ENCODE measurements at regions not wholly inside any gene's neighbourhood (a gene's known extent, or its start where the extent isn't known, plus 50 kb on each side); places are given as distances from the start of the nearest gene placed in this dataset.

GRCh38 chr14:85273099-85273677, 256.8 kb upstream of the FLRT2 start:
- DNase-seq (no peak), ATAC-seq (ENCODE audit: insufficient read depth, low read depth) (no peak)
- TF ChIP-seq, protein P1, sequence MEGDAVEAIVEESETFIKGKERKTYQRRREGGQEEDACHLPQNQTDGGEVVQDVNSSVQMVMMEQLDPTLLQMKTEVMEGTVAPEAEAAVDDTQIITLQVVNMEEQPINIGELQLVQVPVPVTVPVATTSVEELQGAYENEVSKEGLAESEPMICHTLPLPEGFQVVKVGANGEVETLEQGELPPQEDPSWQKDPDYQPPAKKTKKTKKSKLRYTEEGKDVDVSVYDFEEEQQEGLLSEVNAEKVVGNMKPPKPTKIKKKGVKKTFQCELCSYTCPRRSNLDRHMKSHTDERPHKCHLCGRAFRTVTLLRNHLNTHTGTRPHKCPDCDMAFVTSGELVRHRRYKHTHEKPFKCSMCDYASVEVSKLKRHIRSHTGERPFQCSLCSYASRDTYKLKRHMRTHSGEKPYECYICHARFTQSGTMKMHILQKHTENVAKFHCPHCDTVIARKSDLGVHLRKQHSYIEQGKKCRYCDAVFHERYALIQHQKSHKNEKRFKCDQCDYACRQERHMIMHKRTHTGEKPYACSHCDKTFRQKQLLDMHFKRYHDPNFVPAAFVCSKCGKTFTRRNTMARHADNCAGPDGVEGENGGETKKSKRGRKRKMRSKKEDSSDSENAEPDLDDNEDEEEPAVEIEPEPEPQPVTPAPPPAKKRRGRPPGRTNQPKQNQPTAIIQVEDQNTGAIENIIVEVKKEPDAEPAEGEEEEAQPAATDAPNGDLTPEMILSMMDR (IDR thresholded peaks at IDR 0.05; ENCODE audit: borderline replicate concordance, extremely low read depth, low read length, poor library complexity, severe bottlenecking), result no peak
- no peak for TF ChIP-seq EZH2 (IDR thresholded peaks at IDR 0.05; ENCODE audit: borderline replicate concordance, low read depth, low read length, severe bottlenecking)
- H3K79me2 ChIP-seq (ENCODE audit: insufficient read depth, low read length), result no peaks in the 10 kb centered on the region
- no peaks in the 10 kb centered on the region for H3K9me3 ChIP-seq (ENCODE audit: insufficient read depth, low read length, severe bottlenecking)
- no peak overlapping the region for H3K27ac ChIP-seq (ENCODE audit: low read length)
- H3K4me3 ChIP-seq (ENCODE audit: low read depth in 1 of 2, low read length in 2 of 2), result no peak overlapping the region
- no peaks in the 10 kb centered on the region for H3K4me1 ChIP-seq (ENCODE audit: insufficient read depth, low read length)
- no peaks in the 10 kb centered on the region for H3K27me3 ChIP-seq (ENCODE audit: insufficient read depth, low read length, poor library complexity)
- H3K9ac ChIP-seq (ENCODE audit: low read depth, low read length), result no peak overlapping the region
- H3K36me3 ChIP-seq (ENCODE audit: insufficient read depth, low read length), result no peaks in the 10 kb centered on the region
- H2AFZ ChIP-seq (ENCODE audit: low read depth, low read length), result no peak overlapping the region
- no peak overlapping the region for H3K4me2 ChIP-seq (ENCODE audit: insufficient read depth, low read length)
- H4K20me1 ChIP-seq (ENCODE audit: insufficient read depth, low read length), result no peaks in the 10 kb centered on the region

DNA sequence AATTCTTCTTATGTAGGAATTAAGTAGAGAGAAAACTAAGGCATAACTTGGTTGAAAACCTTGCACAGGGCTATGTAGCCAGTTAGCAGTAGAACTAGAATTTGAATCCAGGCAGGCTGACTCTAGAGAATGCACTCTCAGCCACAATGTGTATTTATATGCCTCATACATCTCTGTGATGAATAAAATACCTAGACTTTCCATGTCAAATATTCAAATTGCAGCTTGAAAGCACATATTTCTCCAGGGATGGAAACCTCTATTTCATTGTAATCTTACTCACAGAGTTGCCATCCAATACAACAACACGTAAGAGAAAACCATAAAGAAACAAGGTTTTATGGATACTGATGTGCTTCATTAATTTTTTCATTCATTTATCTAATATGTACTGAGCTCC, 256.0 kb upstream of the FLRT2 start:
- no peaks in the 10 kb centered on the region for H3K27me3 ChIP-seq (ENCODE audit: insufficient read depth, low read length, poor library complexity)
- no peaks in the 10 kb centered on the region for H4K20me1 ChIP-seq (ENCODE audit: insufficient read depth, low read length)
- DNase-seq (no peak), ATAC-seq (ENCODE audit: insufficient read depth, low read depth) (no peak)
- H2AFZ ChIP-seq (ENCODE audit: low read depth, low read length), result no peak overlapping the region
- H3K27ac ChIP-seq (ENCODE audit: low read length), result no peak overlapping the region
- H3K9me3 ChIP-seq (ENCODE audit: insufficient read depth, low read length, severe bottlenecking), result no peaks in the 10 kb centered on the region
- no peaks in the 10 kb centered on the region for H3K36me3 ChIP-seq (ENCODE audit: insufficient read depth, low read length)
- no peaks in the 10 kb centered on the region for H3K79me2 ChIP-seq (ENCODE audit: insufficient read depth, low read length)
- H3K9ac ChIP-seq (ENCODE audit: low read depth, low read length), result no peak overlapping the region
- no peak for TF ChIP-seq EZH2 (IDR thresholded peaks at IDR 0.05; ENCODE audit: borderline replicate concordance, low read depth, low read length, severe bottlenecking)
- TF ChIP-seq, protein P1 (IDR thresholded peaks at IDR 0.05; ENCODE audit: borderline replicate concordance, extremely low read depth, low read length, poor library complexity, severe bottlenecking), result no peak
- H3K4me2 ChIP-seq (ENCODE audit: insufficient read depth, low read length), result no peak overlapping the region
- no peak overlapping the region for H3K4me3 ChIP-seq (ENCODE audit: low read depth in 1 of 2, low read length in 2 of 2)
- no peaks in the 10 kb centered on the region for H3K4me1 ChIP-seq (ENCODE audit: insufficient read depth, low read length)

GRCh38 chr14:85276161-85276978, 253.6 kb upstream of the FLRT2 start:
- no peaks in the 10 kb centered on the region for H3K4me1 ChIP-seq (ENCODE audit: insufficient read depth, low read length)
- ATAC-seq (ENCODE audit: insufficient read depth, low read depth), result no peak
- H4K20me1 ChIP-seq (ENCODE audit: insufficient read depth, low read length), result no peaks in the 10 kb centered on the region
- no peaks in the 10 kb centered on the region for H3K27me3 ChIP-seq (ENCODE audit: insufficient read depth, low read length, poor library complexity)
- H3K9ac ChIP-seq (ENCODE audit: low read depth, low read length), result no peak overlapping the region
- no peak overlapping the region for H3K27ac ChIP-seq (ENCODE audit: low read length)
- no peak overlapping the region for H3K4me2 ChIP-seq (ENCODE audit: insufficient read depth, low read length)
- no peak overlapping the region for H3K4me3 ChIP-seq (ENCODE audit: low read depth in 1 of 2, low read length in 2 of 2)
- no peak overlapping the region for H2AFZ ChIP-seq (ENCODE audit: low read depth, low read length)
- DNase-seq, result no peak
- H3K9me3 ChIP-seq (ENCODE audit: insufficient read depth, low read length, severe bottlenecking), result no peaks in the 10 kb centered on the region
- H3K79me2 ChIP-seq (ENCODE audit: insufficient read depth, low read length), result no peaks in the 10 kb centered on the region
- TF ChIP-seq, protein P1 (IDR thresholded peaks at IDR 0.05; ENCODE audit: borderline replicate concordance, extremely low read depth, low read length, poor library complexity, severe bottlenecking), result no peak
- no peak for TF ChIP-seq EZH2 (IDR thresholded peaks at IDR 0.05; ENCODE audit: borderline replicate concordance, low read depth, low read length, severe bottlenecking)
- H3K36me3 ChIP-seq (ENCODE audit: insufficient read depth, low read length), result no peaks in the 10 kb centered on the region

Measured in DND-41 (cell line).